HL-60 (cell line): ENCODE measurements at regions not wholly inside any gene's neighbourhood (a gene's known extent, or its start where the extent isn't known, plus 50 kb on each side); places are given as distances from the start of the nearest gene placed in this dataset.

Experiments used
- DNase-seq, 2 experiments: peaks; one replicate each; pipeline ENCODE4 v3.0.0-alpha.2; 2010 to 2020; ENCODE audit warnings: low read depth in 1 of 2, low spot score in 1 of 2
- H3K27ac ChIP-seq: fragments of 250-450 bp; sonication (Bioruptor Pico); replicated peaks from 2 replicates; pipeline ENCODE4 v1.5.1; 2020; ENCODE audit warnings: mild to moderate bottlenecking, moderate library complexity
- H3K27me3 ChIP-seq: fragments of 250-450 bp; sonication (Bioruptor Pico); 2 replicates; pipeline ENCODE4 v1.5.1; 2021; ENCODE audit warnings: mild to moderate bottlenecking, moderate library complexity; ENCODE audit not compliant: insufficient read depth, poor library complexity, severe bottlenecking
- H3K4me3 ChIP-seq: replicated peaks from 2 replicates; pipeline ENCODE4 v1.5.1; 2011; ENCODE audit warnings: mild to moderate bottlenecking, control low read depth, low read length; ENCODE audit not compliant: insufficient read depth
- CTCF ChIP-seq: IDR thresholded peaks from one replicate; pipeline ENCODE4 v1.5.1; 2011; ENCODE audit warnings: low read length, control low read depth, inconsistent platforms; ENCODE audit not compliant: insufficient read depth
- GABPA ChIP-seq: IDR thresholded peaks from 2 replicates; pipeline ENCODE4 v1.6.1; 2012; ENCODE audit warnings: low read depth
- POLR2AphosphoS5 ChIP-seq: IDR thresholded peaks from 2 replicates; pipeline ENCODE4 v1.6.1; 2012; ENCODE audit warnings: low read depth
- REST ChIP-seq: IDR thresholded peaks from 2 replicates; pipeline ENCODE4 v1.6.1; 2012; ENCODE audit warnings: low read depth; ENCODE audit not compliant: insufficient replicate concordance
- SPI1 ChIP-seq: IDR thresholded peaks from 2 replicates; pipeline ENCODE4 v1.6.1; 2012; ENCODE audit warnings: low read depth, mild to moderate bottlenecking, borderline replicate concordance

- H3K27ac ChIP-seq: no peak overlapping the region
- no peak for DNase-seq
- H3K4me3 ChIP-seq: no peak overlapping the region
- TF ChIP-seq REST (no peak), CTCF (no peak), POLR2AphosphoS5 (no peak), GABPA (no peak), SPI1 (no peak)
- no peaks in the 10 kb centered on the region for H3K27me3 ChIP-seq
Measured at GRCh38 chr17:72561266-72561665, 440.4 kb downstream of the SOX9 start.

- DNase-seq: no peak
- Histone ChIP-seq H3K4me3 (no peak overlapping the region), H3K27me3 (no peaks in the 10 kb centered on the region), H3K27ac (no peak overlapping the region)
- no peak for TF ChIP-seq GABPA
- no peak for TF ChIP-seq CTCF
- TF ChIP-seq POLR2AphosphoS5: no peak
- TF ChIP-seq REST: no peak
- no peak for TF ChIP-seq SPI1
Measured at GRCh38 chr17:72561680-72562079, 440.9 kb downstream of the SOX9 start.

GRCh38 chr17:72562615-72563188 is 441.9 kb downstream of the SOX9 start:
- no peak for DNase-seq
- TF ChIP-seq POLR2AphosphoS5 (no peak), GABPA (no peak), SPI1 (no peak), REST (no peak), CTCF (no peak)
- H3K27ac ChIP-seq: no peak overlapping the region

More at GRCh38 chr17:72562615-72563188, 441.9 kb downstream of the SOX9 start:
- no peak overlapping the region for H3K4me3 ChIP-seq
- no peaks in the 10 kb centered on the region for H3K27me3 ChIP-seq
